Mesothelial cell of epicardium (in vitro differentiated cells): ENCODE measurements at regions not wholly inside any gene's neighbourhood (a gene's known extent, or its start where the extent isn't known, plus 50 kb on each side); places are given as distances from the start of the nearest gene placed in this dataset.

Experiments used
- DNase-seq, 2 experiments: peaks; one replicate each; pipeline ENCODE4 v3.0.0; 2021; ENCODE audit warnings: low spot score in 2 of 2; ENCODE audit not compliant: unreplicated experiment in 2 of 2
- H3K27ac Mint-ChIP-seq: 2 replicates; pipeline ENCODE4 v1.8.0; 2021; ENCODE audit warnings: mixed read lengths
- H3K27me3 Mint-ChIP-seq: 2 replicates; pipeline ENCODE4 v1.8.0; 2021; ENCODE audit warnings: low read depth, mixed read lengths
- H3K36me3 Mint-ChIP-seq: 2 replicates; pipeline ENCODE4 v1.8.0; 2021; ENCODE audit warnings: mixed read lengths
- H3K4me1 Mint-ChIP-seq: 2 replicates; pipeline ENCODE4 v1.8.0; 2021; ENCODE audit warnings: mixed read lengths
- H3K4me3 Mint-ChIP-seq: 2 replicates; pipeline ENCODE4 v1.8.0; 2021; ENCODE audit warnings: mild to moderate bottlenecking, moderate library complexity, mixed read lengths
- H3K9me3 Mint-ChIP-seq: 2 replicates; pipeline ENCODE4 v1.8.0; 2021; ENCODE audit warnings: mixed read lengths
- TF ChIP-seq, protein P1 (sequence below): fragments of 200-600 bp; sonication (generic); IDR thresholded peaks from one replicate; pipeline ENCODE4 v1.5.0; 2021; ENCODE audit warnings: antibody characterized with exemption; ENCODE audit not compliant: unreplicated experiment

DNA sequence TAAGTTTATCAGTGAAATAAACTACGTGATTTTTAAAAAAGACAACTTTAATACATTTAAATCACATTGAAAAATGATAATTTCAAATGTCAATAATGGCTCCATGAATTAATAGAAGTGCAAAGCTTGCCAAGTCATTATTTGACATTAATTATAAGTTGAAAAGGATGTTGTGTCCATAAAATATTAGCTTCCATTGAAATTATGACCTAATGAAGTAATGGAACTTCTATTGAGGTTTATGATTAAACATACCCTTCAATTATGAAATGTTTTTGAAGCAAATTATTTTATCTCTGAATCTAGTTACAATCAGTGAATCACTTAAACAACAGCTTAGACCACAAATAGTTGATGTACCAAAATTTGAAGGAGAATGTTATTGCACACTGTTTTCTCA lies 144.2 kb downstream of the SLITRK6 start:
- DNase-seq, result no peak
- Mint-ChIP-seq H3K36me3 (no peaks in the 10 kb centered on the region), H3K27me3 (no peaks in the 10 kb centered on the region), H3K27ac (no peak overlapping the region), H3K4me1 (peaks cover 39% of the 10 kb centered on the region), H3K4me3 (no peak overlapping the region), H3K9me3 (peaks cover 2% of the 10 kb centered on the region)
- TF ChIP-seq, protein P1, sequence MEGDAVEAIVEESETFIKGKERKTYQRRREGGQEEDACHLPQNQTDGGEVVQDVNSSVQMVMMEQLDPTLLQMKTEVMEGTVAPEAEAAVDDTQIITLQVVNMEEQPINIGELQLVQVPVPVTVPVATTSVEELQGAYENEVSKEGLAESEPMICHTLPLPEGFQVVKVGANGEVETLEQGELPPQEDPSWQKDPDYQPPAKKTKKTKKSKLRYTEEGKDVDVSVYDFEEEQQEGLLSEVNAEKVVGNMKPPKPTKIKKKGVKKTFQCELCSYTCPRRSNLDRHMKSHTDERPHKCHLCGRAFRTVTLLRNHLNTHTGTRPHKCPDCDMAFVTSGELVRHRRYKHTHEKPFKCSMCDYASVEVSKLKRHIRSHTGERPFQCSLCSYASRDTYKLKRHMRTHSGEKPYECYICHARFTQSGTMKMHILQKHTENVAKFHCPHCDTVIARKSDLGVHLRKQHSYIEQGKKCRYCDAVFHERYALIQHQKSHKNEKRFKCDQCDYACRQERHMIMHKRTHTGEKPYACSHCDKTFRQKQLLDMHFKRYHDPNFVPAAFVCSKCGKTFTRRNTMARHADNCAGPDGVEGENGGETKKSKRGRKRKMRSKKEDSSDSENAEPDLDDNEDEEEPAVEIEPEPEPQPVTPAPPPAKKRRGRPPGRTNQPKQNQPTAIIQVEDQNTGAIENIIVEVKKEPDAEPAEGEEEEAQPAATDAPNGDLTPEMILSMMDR, result no peak

DNA sequence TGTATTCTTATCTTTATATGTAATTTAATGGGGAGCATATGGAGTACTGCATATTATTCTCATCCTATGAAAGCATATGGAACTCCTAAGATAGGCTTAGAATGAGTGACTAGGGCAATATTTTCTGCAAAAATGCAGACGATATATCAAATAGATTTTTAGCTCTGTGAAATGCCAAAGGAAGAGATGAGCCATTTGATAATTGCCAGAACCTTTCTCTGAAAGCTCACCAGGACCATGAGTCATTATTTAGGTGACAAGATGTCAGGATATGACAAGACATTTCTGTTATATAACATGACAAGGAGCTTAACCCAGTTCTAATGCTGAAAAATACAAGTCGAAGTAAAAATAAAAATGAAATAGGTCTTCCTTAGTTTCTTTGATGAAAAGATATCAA lies 145.0 kb downstream of the SLITRK6 start:
- no peaks in the 10 kb centered on the region for H3K36me3 Mint-ChIP-seq
- H3K4me3 Mint-ChIP-seq, result no peak overlapping the region
- H3K4me1 Mint-ChIP-seq, result peaks cover 39% of the 10 kb centered on the region
- H3K27me3 Mint-ChIP-seq, result no peaks in the 10 kb centered on the region
- TF ChIP-seq, protein P1, result no peak
- no peak for DNase-seq
- no peaks in the 10 kb centered on the region for H3K9me3 Mint-ChIP-seq
- H3K27ac Mint-ChIP-seq, result no peak overlapping the region

DNA sequence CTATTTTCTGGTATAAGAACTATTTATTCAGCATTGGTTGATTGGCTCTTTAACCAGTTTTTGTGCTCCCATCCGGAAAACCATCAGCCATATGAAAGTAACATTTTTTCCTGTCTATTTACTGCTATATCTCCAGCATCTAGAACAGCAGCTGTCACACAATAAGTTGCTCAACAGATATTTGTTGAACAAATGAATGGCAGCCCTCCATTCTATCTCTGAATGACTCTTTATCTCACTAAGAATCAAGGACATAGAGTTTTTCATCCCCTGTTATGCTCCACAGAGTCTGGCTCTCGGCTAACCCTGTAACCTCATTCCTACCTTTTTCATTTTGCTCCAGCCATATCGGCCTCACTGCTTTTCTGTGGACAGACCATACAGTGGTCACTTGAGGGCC lies 145.5 kb downstream of the SLITRK6 start:
- H3K27me3 Mint-ChIP-seq, result no peaks in the 10 kb centered on the region
- TF ChIP-seq, protein P1, result no peak
- H3K9me3 Mint-ChIP-seq, result no peaks in the 10 kb centered on the region
- H3K4me1 Mint-ChIP-seq, result peaks cover 39% of the 10 kb centered on the region
- H3K27ac Mint-ChIP-seq, result no peak overlapping the region
- no peak overlapping the region for H3K4me3 Mint-ChIP-seq
- no peak for DNase-seq
- H3K36me3 Mint-ChIP-seq, result no peaks in the 10 kb centered on the region

DNA sequence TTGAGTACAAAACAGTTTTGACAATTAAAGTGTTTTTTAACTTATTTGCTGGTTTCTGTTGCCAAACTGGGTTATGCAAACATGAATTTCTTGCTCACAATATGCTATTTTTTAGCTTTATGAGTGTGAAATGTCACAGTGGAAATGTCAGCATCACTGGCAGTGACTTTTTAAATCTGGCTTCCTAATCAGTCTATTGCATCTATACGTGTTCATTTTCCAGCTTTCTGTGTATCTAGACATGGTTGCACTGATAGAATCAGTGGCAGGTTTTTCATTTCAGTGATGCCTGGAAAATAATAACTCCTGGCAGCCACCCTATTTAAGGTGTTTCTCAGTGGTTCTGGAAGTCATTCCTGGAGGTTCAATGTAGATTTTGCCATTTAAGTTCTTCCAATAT lies 146.7 kb downstream of the SLITRK6 start:
- H3K4me3 Mint-ChIP-seq, result no peak overlapping the region
- no peaks in the 10 kb centered on the region for H3K36me3 Mint-ChIP-seq
- no peak overlapping the region for H3K27ac Mint-ChIP-seq
- H3K9me3 Mint-ChIP-seq, result no peaks in the 10 kb centered on the region
- H3K27me3 Mint-ChIP-seq, result no peaks in the 10 kb centered on the region
- peaks cover 31% of the 10 kb centered on the region for H3K4me1 Mint-ChIP-seq
- DNase-seq, result no peak
- TF ChIP-seq, protein P1, result no peak

DNA sequence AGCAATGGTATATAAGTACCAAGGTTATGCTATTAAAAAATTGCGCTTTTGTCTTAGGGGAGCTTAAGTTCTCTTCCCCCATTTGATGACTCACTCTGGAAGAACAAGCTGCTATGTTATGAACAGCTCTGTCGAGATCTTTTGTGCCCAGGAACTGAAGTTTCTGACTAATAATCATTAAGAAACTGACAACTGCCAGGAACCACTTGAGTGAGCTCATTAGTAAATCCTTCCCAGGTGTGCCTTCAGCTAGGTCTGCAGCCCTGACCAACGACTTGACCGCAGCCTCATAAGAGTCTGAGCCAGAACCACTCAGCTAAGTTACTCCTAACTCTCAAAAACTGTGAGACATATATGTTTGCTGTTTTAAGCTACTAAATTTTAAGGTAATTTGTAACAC lies 147.8 kb downstream of the SLITRK6 start:
- Mint-ChIP-seq H3K27me3 (no peaks in the 10 kb centered on the region), H3K36me3 (no peaks in the 10 kb centered on the region), H3K4me1 (peaks cover 21% of the 10 kb centered on the region), H3K4me3 (no peak overlapping the region), H3K27ac (no peak overlapping the region), H3K9me3 (no peaks in the 10 kb centered on the region)
- no peak for DNase-seq
- TF ChIP-seq, protein P1, result no peak

DNA sequence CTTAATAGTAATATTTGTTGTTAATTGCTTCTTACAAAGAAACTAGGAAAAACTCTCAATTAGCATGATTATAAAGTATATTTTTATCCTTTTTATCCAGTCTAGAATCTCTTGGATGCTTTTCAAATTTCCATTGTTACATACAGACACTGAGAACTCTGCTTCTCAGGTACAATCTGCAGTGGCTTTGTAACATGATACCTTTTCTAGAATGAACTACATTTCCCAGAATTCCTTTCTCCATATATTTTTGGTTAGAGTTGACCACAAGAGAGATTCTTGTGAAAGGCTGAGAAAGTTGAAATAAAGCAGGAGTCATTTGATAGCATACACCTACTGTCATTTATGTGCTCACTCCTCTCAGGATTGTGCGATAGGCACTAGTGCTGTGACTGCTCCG lies 148.6 kb downstream of the SLITRK6 start:
- Mint-ChIP-seq H3K4me3 (no peak overlapping the region), H3K9me3 (no peaks in the 10 kb centered on the region), H3K4me1 (peaks cover 18% of the 10 kb centered on the region), H3K27ac (no peak overlapping the region), H3K27me3 (no peaks in the 10 kb centered on the region), H3K36me3 (no peaks in the 10 kb centered on the region)
- TF ChIP-seq, protein P1, result no peak
- DNase-seq, result no peak
